HG03066 (cell line): ENCODE measurements at regions not wholly inside any gene's neighbourhood (a gene's known extent, or its start where the extent isn't known, plus 50 kb on each side); places are given as distances from the start of the nearest gene placed in this dataset.

ENCODE experiments used
- ATAC-seq: cut with Tn5 transposase; IDR thresholded peaks from one replicate; pipeline ENCODE4 v1.9.1; 2021; ENCODE audit warnings: low read depth; ENCODE audit not compliant: unreplicated experiment

- ATAC-seq = no peak
These were observed 510.2 kb downstream of the RNF144B start for GRCh38 chr6:18897350-18897749.

- ATAC-seq = no peak
These were observed 517.5 kb downstream of the RNF144B start for GRCh38 chr6:18904681-18905080.

- no peak for ATAC-seq
These were observed 533.6 kb downstream of the RNF144B start for GRCh38 chr6:18920701-18921100.

GRCh38 chr6:18931086-18931485 is 543.9 kb downstream of the RNF144B start:
- ATAC-seq = no peak

GRCh38 chr6:18958146-18958545 is 571.0 kb downstream of the RNF144B start:
- ATAC-seq = no peak

GRCh38 chr6:18961566-18961965 is 574.4 kb downstream of the RNF144B start:
- no peak for ATAC-seq

GRCh38 chr6:18962361-18962905 is 575.3 kb downstream of the RNF144B start:
- no peak for ATAC-seq

GRCh38 chr6:18963439-18963838 is 576.3 kb downstream of the RNF144B start:
- ATAC-seq = no peak

- ATAC-seq = no peak
These were observed 586.1 kb downstream of the RNF144B start for GRCh38 chr6:18973251-18973650.

- ATAC-seq = no peak
These were observed 588.9 kb downstream of the RNF144B start for GRCh38 chr6:18976091-18976490.

GRCh38 chr6:18976966-18977365 is 589.8 kb downstream of the RNF144B start:
- ATAC-seq = no peak

GRCh38 chr6:18978337-18979128 is 591.4 kb downstream of the RNF144B start:
- ATAC-seq = no peak

GRCh38 chr6:18985061-18985460 is 597.9 kb downstream of the RNF144B start:
- ATAC-seq = no peak

- no peak for ATAC-seq
These were observed 598.8 kb downstream of the RNF144B start for GRCh38 chr6:18985996-18986395.

GRCh38 chr6:18988636-18989035 is 601.5 kb downstream of the RNF144B start:
- ATAC-seq = no peak

- ATAC-seq = peak; percentile 76
These were observed 603.2 kb downstream of the RNF144B start for GRCh38 chr6:18990059-18990978.

- peak; percentile 89 for ATAC-seq
These were observed 610.3 kb downstream of the RNF144B start for GRCh38 chr6:18997375-18997826.

- no peak for ATAC-seq
These were observed 615.9 kb downstream of the RNF144B start for GRCh38 chr6:19002976-19003560.

- ATAC-seq = no peak
These were observed 617.0 kb downstream of the RNF144B start for GRCh38 chr6:19004176-19004575.

- ATAC-seq = no peak
These were observed 622.6 kb downstream of the RNF144B start for GRCh38 chr6:19009769-19010168.
